Fibroblast of skin of right quadriceps (primary cell): ENCODE measurements at regions not wholly inside any gene's neighbourhood (a gene's known extent, or its start where the extent isn't known, plus 50 kb on each side); places are given as distances from the start of the nearest gene placed in this dataset.
"Not testable (repeated sequence)": the region's sequence is repeated elsewhere in the genome, so short reads cannot be mapped to it uniquely, and the experiment has no call there.

Experiments
- DNase-seq: peaks from one replicate; pipeline ENCODE4 v3.0.0-alpha.2; 2013

GRCh38 chr5:111631328-111631727 is 119.0 kb upstream of the STARD4 start:
- no peak for DNase-seq

GRCh38 chr5:111628901-111629300 is 116.6 kb upstream of the STARD4 start:
- DNase-seq = peak; percentile 9

GRCh38 chr5:111627862-111628261 is 115.5 kb upstream of the STARD4 start:
- DNase-seq = no peak

GRCh38 chr5:111626473-111627148 is 114.3 kb upstream of the STARD4 start:
- DNase-seq = no peak

GRCh38 chr5:111618623-111619271 is 106.4 kb upstream of the STARD4 start:
- DNase-seq = peak; percentile 9

GRCh38 chr5:111615054-111615453 is 102.7 kb upstream of the STARD4 start:
- no peak for DNase-seq

GRCh38 chr5:111612013-111612630 is 99.8 kb upstream of the STARD4 start:
- not testable (repeated sequence) for DNase-seq

GRCh38 chr5:111606194-111606593 is 93.9 kb upstream of the STARD4 start:
- DNase-seq = no peak

GRCh38 chr5:111603446-111603827 is 91.1 kb upstream of the STARD4 start:
- peak; percentile 53 for DNase-seq

GRCh38 chr5:111602817-111603445 is 90.6 kb upstream of the STARD4 start:
- DNase-seq = no peak

- no peak for DNase-seq
These were observed 86.7 kb upstream of the STARD4 start for GRCh38 chr5:111598996-111599395.

- no peak for DNase-seq
These were observed 85.2 kb upstream of the STARD4 start for GRCh38 chr5:111597491-111597890.

GRCh38 chr5:111596705-111597104 is 84.4 kb upstream of the STARD4 start:
- DNase-seq = no peak

- no peak for DNase-seq
These were observed 83.1 kb upstream of the STARD4 start for GRCh38 chr5:111595425-111595824.

- no peak for DNase-seq
These were observed 77.0 kb upstream of the STARD4 start for GRCh38 chr5:111589316-111589715.

- no peak for DNase-seq
These were observed 75.4 kb upstream of the STARD4 start for GRCh38 chr5:111587728-111588127.

- DNase-seq = no peak
These were observed 73.6 kb upstream of the STARD4 start for GRCh38 chr5:111585946-111586345.

GRCh38 chr5:111585291-111585690 is 73.0 kb upstream of the STARD4 start:
- no peak for DNase-seq

- peak; percentile 48 for DNase-seq
These were observed 72.3 kb upstream of the STARD4 start for GRCh38 chr5:111584651-111585050.

- peak; percentile 71 for DNase-seq
These were observed 71.4 kb upstream of the STARD4 start for GRCh38 chr5:111583758-111584203.

GRCh38 chr5:111582993-111583601 is 70.8 kb upstream of the STARD4 start:
- peak; percentile 91 for DNase-seq

GRCh38 chr5:111582451-111582850 is 70.1 kb upstream of the STARD4 start:
- DNase-seq = no peak

- DNase-seq = no peak
These were observed 68.6 kb upstream of the STARD4 start for GRCh38 chr5:111580956-111581355.
